GM18873 (cell line): ENCODE measurements at regions not wholly inside any gene's neighbourhood (a gene's known extent, or its start where the extent isn't known, plus 50 kb on each side); places are given as distances from the start of the nearest gene placed in this dataset.

Experiments used
- ATAC-seq: cut with Tn5 transposase; IDR thresholded peaks from one replicate; pipeline ENCODE4 v1.9.1; 2021; ENCODE audit warnings: mild to moderate bottlenecking, moderate library complexity, moderate number of reproducible peaks; ENCODE audit not compliant: unreplicated experiment, low FRiP score

GRCh38 chrX:9414416-9414815, 50.4 kb upstream of the TBL1X start:
- ATAC-seq = no peak
